Naive B cell (primary cell): ENCODE measurements at regions not wholly inside any gene's neighbourhood (a gene's known extent, or its start where the extent isn't known, plus 50 kb on each side); places are given as distances from the start of the nearest gene placed in this dataset.

ENCODE experiments used
- ATAC-seq, 2 donors: fragments of 150-1000 bp; cut with Tn5 transposase; 2 replicates each; pipeline ENCODE4 v1.10.0; 2021; ENCODE audit warnings: low read depth in 2 of 2, mild to moderate bottlenecking in 2 of 2, moderate library complexity in 2 of 2
- DNase-seq: peaks from one replicate; pipeline ENCODE4 v3.0.0; 2022
- H3K27ac Mint-ChIP-seq, 6 donors: one replicate each; pipeline ENCODE4 v1.8.0; 2020 to 2022; ENCODE audit warnings: mild to moderate bottlenecking in 6 of 6, mixed read lengths in 6 of 6, moderate library complexity in 5 of 6, inconsistent platforms in 2 of 6
- H3K27me3 Mint-ChIP-seq, 3 donors: one replicate each; pipeline ENCODE4 v1.8.0; 2021 to 2022; ENCODE audit warnings: mixed read lengths in 3 of 3, mild to moderate bottlenecking in 1 of 3
- H3K36me3 Mint-ChIP-seq, 2 donors: one replicate each; pipeline ENCODE4 v1.8.0; 2020 to 2022; ENCODE audit warnings: mixed read lengths in 2 of 2, inconsistent platforms in 1 of 2, mild to moderate bottlenecking in 1 of 2
- H3K4me1 Mint-ChIP-seq, 3 donors: one replicate each; pipeline ENCODE4 v1.8.0; 2020 to 2022; ENCODE audit warnings: mixed read lengths in 3 of 3, inconsistent platforms in 1 of 3, mild to moderate bottlenecking in 1 of 3, moderate library complexity in 1 of 3
- H3K4me3 Mint-ChIP-seq, 8 donors: one replicate each; pipeline ENCODE4 v1.8.0; 2020 to 2022; ENCODE audit warnings: mild to moderate bottlenecking in 8 of 8, mixed read lengths in 8 of 8, moderate library complexity in 8 of 8, inconsistent platforms in 2 of 8
- H3K9me3 Mint-ChIP-seq, 7 donors: one replicate each; pipeline ENCODE4 v1.8.0; 2020 to 2022; ENCODE audit warnings: mixed read lengths in 7 of 7, mild to moderate bottlenecking in 5 of 7, inconsistent platforms in 2 of 7, moderate library complexity in 1 of 7

GRCh38 chr1:188363943-188364342, 1535.2 kb downstream of the PLA2G4A start:
- no peaks in the 10 kb centered on the region for H3K36me3 Mint-ChIP-seq
- ATAC-seq (no peak), DNase-seq (no peak)
- H3K9me3 Mint-ChIP-seq, result peaks cover 0 to 10% (median 4%) of the 10 kb centered on the region in 7 donors
- no peak overlapping the region for H3K4me3 Mint-ChIP-seq
- H3K27me3 Mint-ChIP-seq, result no peaks in the 10 kb centered on the region
- no peaks in the 10 kb centered on the region for H3K4me1 Mint-ChIP-seq
- no peak overlapping the region for H3K27ac Mint-ChIP-seq

DNA sequence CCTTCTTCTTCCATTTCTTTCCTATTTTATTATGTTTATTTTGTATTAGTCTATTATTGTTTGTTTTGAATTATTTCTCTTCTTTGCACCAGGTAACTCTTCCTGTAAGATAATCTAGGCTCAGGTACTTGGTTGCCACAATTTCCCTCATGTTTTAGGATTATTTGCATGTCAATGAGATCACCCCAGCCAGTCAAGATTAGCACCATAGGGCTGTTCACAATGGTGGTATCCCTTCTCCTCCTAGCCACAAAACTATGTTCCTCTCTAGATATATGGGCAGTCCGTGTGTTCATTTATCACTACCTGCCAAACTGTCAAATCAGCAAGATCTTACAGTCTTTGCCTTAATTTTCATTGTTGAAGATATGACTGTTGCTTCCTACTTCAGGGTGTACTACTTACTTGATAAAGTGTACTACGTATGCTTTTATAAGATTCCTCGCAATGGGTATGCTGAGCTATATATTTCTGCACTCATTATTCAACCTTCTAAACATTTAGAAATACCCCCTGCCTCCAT, 1536.2 kb downstream of the PLA2G4A start:
- ATAC-seq (no peak), DNase-seq (no peak)
- Mint-ChIP-seq H3K27ac (no peak overlapping the region), H3K9me3 (peaks cover 0 to 8% (median 1%) of the 10 kb centered on the region in 7 donors), H3K4me1 (no peaks in the 10 kb centered on the region), H3K4me3 (no peak overlapping the region), H3K27me3 (no peaks in the 10 kb centered on the region), H3K36me3 (no peaks in the 10 kb centered on the region)

GRCh38 chr1:188365874-188366273, 1537.1 kb downstream of the PLA2G4A start:
- H3K9me3 Mint-ChIP-seq, result peaks cover 0 to 8% (median 1%) of the 10 kb centered on the region in 7 donors
- H3K27me3 Mint-ChIP-seq, result no peaks in the 10 kb centered on the region
- no peak for ATAC-seq
- H3K27ac Mint-ChIP-seq, result no peak overlapping the region
- H3K36me3 Mint-ChIP-seq, result no peaks in the 10 kb centered on the region
- no peak overlapping the region for H3K4me3 Mint-ChIP-seq
- DNase-seq, result no peak
- H3K4me1 Mint-ChIP-seq, result no peaks in the 10 kb centered on the region

DNA sequence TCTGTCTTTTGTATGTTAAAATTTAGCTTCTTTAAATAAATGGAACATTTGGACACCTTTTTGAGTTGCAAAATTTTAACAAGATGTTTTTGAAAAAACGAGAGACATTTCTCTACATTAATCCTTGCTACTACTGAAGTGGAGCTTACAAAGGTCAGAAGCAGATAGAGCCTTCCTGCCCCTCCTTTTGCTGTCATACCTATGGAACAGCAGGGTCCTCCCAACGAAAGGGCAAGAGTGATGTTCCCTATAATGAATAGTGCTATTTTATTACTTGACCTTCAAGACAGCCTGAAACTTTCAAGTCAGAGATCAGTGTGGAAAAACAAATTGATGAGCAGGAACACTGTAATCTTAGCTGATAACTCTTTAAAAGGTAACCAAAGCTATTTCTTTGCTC, 1538.9 kb downstream of the PLA2G4A start:
- Mint-ChIP-seq H3K4me1 (no peaks in the 10 kb centered on the region), H3K27me3 (no peaks in the 10 kb centered on the region), H3K36me3 (no peaks in the 10 kb centered on the region), H3K4me3 (no peak overlapping the region), H3K27ac (no peak overlapping the region), H3K9me3 (peaks cover 0 to 8% (median 1%) of the 10 kb centered on the region in 7 donors)
- ATAC-seq (no peak), DNase-seq (no peak)

GRCh38 chr1:188371295-188371806, 1542.6 kb downstream of the PLA2G4A start:
- Mint-ChIP-seq H3K27ac (no peak overlapping the region), H3K36me3 (no peaks in the 10 kb centered on the region), H3K9me3 (peaks cover 0 to 8% (median 4%) of the 10 kb centered on the region in 7 donors), H3K4me1 (no peaks in the 10 kb centered on the region), H3K4me3 (no peak overlapping the region), H3K27me3 (no peaks in the 10 kb centered on the region)
- DNase-seq (no peak), ATAC-seq (no peak)

- ATAC-seq, result no peak
- Mint-ChIP-seq H3K27ac (no peak overlapping the region), H3K27me3 (no peaks in the 10 kb centered on the region)
Observed at GRCh38 chr1:188372821-188373220, 1544.1 kb downstream of the PLA2G4A start.

DNA sequence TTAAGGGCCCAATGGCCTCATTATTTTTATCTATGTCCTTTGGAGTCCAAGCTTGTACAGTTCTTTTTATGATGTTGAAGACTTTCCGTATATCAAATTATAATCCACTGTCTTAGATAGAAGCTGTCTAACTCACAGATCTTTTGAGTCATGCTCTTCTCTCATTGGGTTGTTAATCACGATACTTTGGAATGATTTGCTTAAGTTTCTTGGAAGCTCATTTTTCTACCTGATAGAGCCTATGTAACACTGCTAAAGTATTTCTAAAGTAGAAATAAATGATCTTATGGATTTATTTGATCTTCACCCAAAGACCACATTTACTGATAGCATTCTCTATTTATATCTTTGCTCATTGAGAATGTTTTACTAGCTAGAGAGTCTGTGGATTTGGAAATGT, 1554.1 kb downstream of the PLA2G4A start:
- no peaks in the 10 kb centered on the region for H3K36me3 Mint-ChIP-seq
- H3K9me3 Mint-ChIP-seq, result peaks cover 0 to 9% (median 1%) of the 10 kb centered on the region in 7 donors
- no peak for DNase-seq
- H3K4me1 Mint-ChIP-seq, result no peaks in the 10 kb centered on the region
- no peak overlapping the region for H3K27ac Mint-ChIP-seq
- H3K4me3 Mint-ChIP-seq, result no peak overlapping the region
- ATAC-seq, result no peak
- H3K27me3 Mint-ChIP-seq, result no peaks in the 10 kb centered on the region

More at GRCh38 chr1:188372821-188373220, 1544.1 kb downstream of the PLA2G4A start:
- H3K9me3 Mint-ChIP-seq, result peaks cover 3 to 11% (median 5%) of the 10 kb centered on the region in 7 donors
- DNase-seq, result no peak
- no peak overlapping the region for H3K4me3 Mint-ChIP-seq
- H3K4me1 Mint-ChIP-seq, result no peaks in the 10 kb centered on the region
- H3K36me3 Mint-ChIP-seq, result no peaks in the 10 kb centered on the region

- peaks cover 0 to 4% (median 1%) of the 10 kb centered on the region in 7 donors for H3K9me3 Mint-ChIP-seq
- no peaks in the 10 kb centered on the region for H3K36me3 Mint-ChIP-seq
- ATAC-seq, result no peak
- no peak overlapping the region for H3K4me3 Mint-ChIP-seq
- no peaks in the 10 kb centered on the region for H3K4me1 Mint-ChIP-seq
- no peak overlapping the region for H3K27ac Mint-ChIP-seq
- no peaks in the 10 kb centered on the region for H3K27me3 Mint-ChIP-seq
- no peak for DNase-seq
Observed at GRCh38 chr1:188386161-188386560, 1557.4 kb downstream of the PLA2G4A start.

DNA sequence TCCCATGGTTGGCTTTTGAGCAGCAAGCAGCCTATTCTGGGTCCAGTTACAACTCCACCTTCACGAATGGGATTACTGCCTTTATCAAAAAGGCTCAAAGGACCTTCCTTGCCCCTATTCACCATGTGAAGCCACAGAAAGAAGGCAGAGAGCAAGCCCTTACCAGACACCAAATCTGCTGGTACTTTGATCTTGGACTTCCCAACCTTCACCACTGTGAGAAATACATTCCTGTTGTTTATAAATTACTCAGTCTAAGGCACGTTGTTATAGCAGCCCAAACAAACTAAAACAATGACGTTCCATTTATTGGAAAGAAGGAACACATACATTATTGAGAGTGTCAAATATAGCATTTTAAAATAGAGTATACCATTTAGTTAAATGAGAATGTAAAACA, 1557.9 kb downstream of the PLA2G4A start:
- Mint-ChIP-seq H3K4me1 (no peaks in the 10 kb centered on the region), H3K4me3 (no peak overlapping the region), H3K27me3 (no peaks in the 10 kb centered on the region), H3K27ac (no peak overlapping the region), H3K36me3 (no peaks in the 10 kb centered on the region), H3K9me3 (peaks cover 0 to 6% (median 1%) of the 10 kb centered on the region in 7 donors)
- DNase-seq (no peak), ATAC-seq (no peak)

DNA sequence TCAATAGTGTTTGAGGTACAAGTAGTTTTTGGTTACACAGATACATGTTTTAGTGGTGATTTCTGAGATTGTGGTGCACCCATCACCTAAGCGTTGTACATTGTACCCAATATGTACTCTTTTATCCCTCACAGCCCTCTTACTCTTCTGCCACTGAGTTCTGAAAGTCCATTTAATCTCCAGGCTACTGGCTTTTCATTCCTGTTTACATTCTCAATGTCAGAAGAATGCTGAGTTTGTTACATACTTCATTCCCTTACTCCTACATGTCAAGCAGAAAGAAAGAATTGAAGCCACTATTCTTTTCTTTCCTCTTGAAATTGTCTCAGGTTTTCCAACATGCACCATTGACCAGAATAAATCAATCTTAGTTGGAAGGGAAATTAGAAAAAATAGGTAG, 1565.9 kb downstream of the PLA2G4A start:
- H3K4me3 Mint-ChIP-seq, result no peak overlapping the region
- no peak overlapping the region for H3K27ac Mint-ChIP-seq
- no peak for ATAC-seq
- peaks cover 0 to 10% (median 4%) of the 10 kb centered on the region in 7 donors for H3K9me3 Mint-ChIP-seq
- no peak for DNase-seq
- no peaks in the 10 kb centered on the region for H3K4me1 Mint-ChIP-seq
- H3K36me3 Mint-ChIP-seq, result no peaks in the 10 kb centered on the region
- H3K27me3 Mint-ChIP-seq, result no peaks in the 10 kb centered on the region

GRCh38 chr1:188397521-188397920, 1568.8 kb downstream of the PLA2G4A start:
- ATAC-seq (no peak), DNase-seq (no peak)
- no peaks in the 10 kb centered on the region for H3K27me3 Mint-ChIP-seq
- no peaks in the 10 kb centered on the region for H3K4me1 Mint-ChIP-seq
- no peak overlapping the region for H3K27ac Mint-ChIP-seq
- H3K9me3 Mint-ChIP-seq, result peaks cover 0 to 9% (median 4%) of the 10 kb centered on the region in 7 donors
- no peaks in the 10 kb centered on the region for H3K36me3 Mint-ChIP-seq
- no peak overlapping the region for H3K4me3 Mint-ChIP-seq

DNA sequence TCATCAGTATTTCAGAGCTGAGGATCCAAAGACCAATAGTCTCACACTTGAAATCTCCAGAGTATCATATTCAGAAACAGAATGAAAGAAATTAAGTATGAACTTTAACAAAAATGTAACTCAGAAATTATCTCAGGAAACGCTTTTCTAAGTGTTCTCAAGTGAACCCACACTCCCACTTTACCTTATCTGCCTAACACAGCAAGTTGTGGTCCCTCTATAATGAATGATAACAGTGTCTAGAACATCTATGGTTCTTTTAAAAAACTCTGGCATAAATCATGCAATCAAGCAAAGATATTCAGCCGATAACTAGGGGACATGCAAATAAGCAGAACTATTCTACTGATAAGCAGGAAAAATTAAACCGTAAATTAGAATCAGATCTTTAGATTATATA, 1574.2 kb downstream of the PLA2G4A start:
- no peaks in the 10 kb centered on the region for H3K27me3 Mint-ChIP-seq
- H3K36me3 Mint-ChIP-seq, result no peaks in the 10 kb centered on the region
- H3K9me3 Mint-ChIP-seq, result peaks cover 0 to 7% (median 0%) of the 10 kb centered on the region in 7 donors
- DNase-seq (no peak), ATAC-seq (no peak)
- H3K4me1 Mint-ChIP-seq, result no peaks in the 10 kb centered on the region
- H3K4me3 Mint-ChIP-seq, result no peak overlapping the region
- H3K27ac Mint-ChIP-seq, result no peak overlapping the region

DNA sequence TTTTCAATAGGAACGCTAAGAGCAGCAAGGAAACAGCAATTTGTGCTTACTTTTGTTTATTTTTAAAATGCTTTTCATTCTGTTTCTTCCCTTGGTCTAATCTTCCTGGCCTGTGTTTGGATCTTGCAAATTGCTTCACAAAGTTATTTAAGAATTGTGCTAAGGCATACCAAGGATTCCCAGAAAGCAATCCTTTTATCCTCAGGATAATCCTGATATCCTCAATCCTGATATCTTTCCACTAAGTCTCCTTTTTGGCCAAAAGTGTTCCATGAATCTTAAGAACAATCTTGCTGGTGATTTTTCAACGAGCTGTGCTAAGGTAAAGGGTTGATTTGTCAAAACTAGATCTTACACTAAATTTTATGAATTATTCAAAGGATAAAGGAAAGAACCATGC, 1577.9 kb downstream of the PLA2G4A start:
- no peak overlapping the region for H3K4me3 Mint-ChIP-seq
- no peak overlapping the region for H3K27ac Mint-ChIP-seq
- no peaks in the 10 kb centered on the region for H3K36me3 Mint-ChIP-seq
- DNase-seq (no peak), ATAC-seq (no peak)
- H3K9me3 Mint-ChIP-seq, result no peaks in the 10 kb centered on the region
- no peaks in the 10 kb centered on the region for H3K4me1 Mint-ChIP-seq
- H3K27me3 Mint-ChIP-seq, result no peaks in the 10 kb centered on the region

DNA sequence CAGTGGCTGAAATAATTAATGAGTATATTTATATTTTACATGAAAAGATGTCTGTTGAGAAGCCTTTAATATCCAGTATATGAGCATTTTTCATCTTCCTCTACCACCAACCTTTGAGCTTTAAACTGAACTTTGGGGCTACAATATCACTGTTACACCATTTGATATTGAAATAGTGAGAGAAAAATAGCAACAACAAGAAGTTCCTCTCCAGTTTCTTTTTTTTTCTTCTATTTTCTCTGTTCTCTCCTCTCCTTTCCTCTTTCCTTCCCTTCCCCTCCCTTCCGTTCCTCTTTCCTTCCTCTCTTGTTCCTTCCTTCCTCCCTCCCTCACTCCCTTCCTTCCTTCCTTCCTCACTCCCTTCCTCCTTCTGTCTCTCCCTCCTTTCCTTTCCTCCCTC, 1591.4 kb downstream of the PLA2G4A start:
- no peak for ATAC-seq
- Mint-ChIP-seq H3K36me3 (no peaks in the 10 kb centered on the region), H3K9me3 (peaks cover 0 to 6% (median 1%) of the 10 kb centered on the region in 7 donors), H3K27me3 (no peaks in the 10 kb centered on the region), H3K27ac (no peak overlapping the region), H3K4me3 (no peak overlapping the region), H3K4me1 (no peaks in the 10 kb centered on the region)
- no peak for DNase-seq

- no peak overlapping the region for H3K4me3 Mint-ChIP-seq
- H3K4me1 Mint-ChIP-seq, result no peaks in the 10 kb centered on the region
- H3K27ac Mint-ChIP-seq, result no peak overlapping the region
- ATAC-seq (no peak), DNase-seq (no peak)
- no peaks in the 10 kb centered on the region for H3K36me3 Mint-ChIP-seq
- H3K9me3 Mint-ChIP-seq, result peaks cover 0 to 4% (median 0%) of the 10 kb centered on the region in 7 donors
- no peaks in the 10 kb centered on the region for H3K27me3 Mint-ChIP-seq
Observed at GRCh38 chr1:188423073-188423472, 1594.3 kb downstream of the PLA2G4A start.
